ENCODE measurements at regions not wholly inside any gene's neighbourhood (a gene's known extent, or its start where the extent isn't known, plus 50 kb on each side); places are given as distances from the start of the nearest gene placed in this dataset.
"Not testable (repeated sequence)": the region's sequence is repeated elsewhere in the genome, so short reads cannot be mapped to it uniquely, and the experiment has no call there.

GRCh38 chr2:95670167-95670566 is 78.4 kb downstream of the TRIM43 start:
- Histone ChIP-seq H3K9me2 (ENCODE audit: insufficient read depth, low read length) (no peaks in the 10 kb centered on the region), H3K27ac (ENCODE audit: low read depth, low read length, poor library complexity, severe bottlenecking) (no peak overlapping the region), H3K9me3 (ENCODE audit: low read length) (no peaks in the 10 kb centered on the region), H2AFZ (ENCODE audit: low read length) (no peak overlapping the region), H4K20me1 (ENCODE audit: insufficient read depth, low read length) (no peaks in the 10 kb centered on the region), H3K4me1 (ENCODE audit: insufficient read depth, low read length, poor library complexity, severe bottlenecking) (no peaks in the 10 kb centered on the region), H3K4me2 (ENCODE audit: low read length) (no peak overlapping the region), H3K79me2 (ENCODE audit: insufficient read depth, low read depth, low read length) (no peaks in the 10 kb centered on the region), H3K36me3 (ENCODE audit: insufficient read depth, low read length) (no peaks in the 10 kb centered on the region), H3K4me3 (ENCODE audit: low read depth, low read length, poor library complexity, severe bottlenecking) (no peak overlapping the region)
- CTCF ChIA-PET (ENCODE audit: unreplicated experiment) = no interaction called here
- POLR2A ChIA-PET = no interaction called here
- no peak for DNase-seq (ENCODE audit: low spot score)
- BruUV-seq (replicated peaks) = no TSS peak
- TF ChIP-seq EZH2phosphoT487 (IDR thresholded peaks at IDR 0.05; ENCODE audit: borderline replicate concordance, low read depth, low read length) (no peak), CTCF (conservative IDR thresholded peaks at IDR 0.05; ENCODE audit: low read length) (no peak)
- intact Hi-C loops (cut with micrococcal nuclease; ENCODE audit: unreplicated experiment) = no loop called here

- POLR2A ChIA-PET = no interaction called here
Measured at GRCh38 chr2:95670686-95671085, 78.9 kb downstream of the TRIM43 start.

DNA sequence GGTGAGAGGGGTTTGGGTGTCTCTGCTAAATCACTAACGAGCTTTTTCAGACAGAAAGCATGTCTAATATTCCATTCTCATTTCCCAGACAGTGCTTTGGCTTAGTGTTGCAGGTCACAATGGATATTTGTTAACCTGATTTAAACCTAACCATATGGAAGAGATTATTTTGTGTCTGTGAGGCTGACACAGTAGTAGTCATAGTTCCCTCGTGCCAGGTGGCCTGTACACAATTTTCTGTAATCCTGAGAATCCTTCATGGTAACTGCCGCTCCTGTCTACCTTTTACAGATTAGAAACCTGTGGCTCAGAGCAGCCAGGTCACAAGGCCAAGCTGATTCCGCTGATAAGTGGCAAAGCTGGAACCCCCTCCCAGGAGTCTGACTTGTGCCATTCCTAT is 79.4 kb downstream of the TRIM43 start:
- H3K79me2 ChIP-seq (ENCODE audit: insufficient read depth, low read depth, low read length); H3K9me2 ChIP-seq (ENCODE audit: insufficient read depth, low read length); DNase-seq (ENCODE audit: low spot score); H3K4me1 ChIP-seq (ENCODE audit: insufficient read depth, low read length, poor library complexity, severe bottlenecking); CTCF ChIA-PET (ENCODE audit: unreplicated experiment); H3K27ac ChIP-seq (ENCODE audit: low read depth, low read length, poor library complexity, severe bottlenecking); POLR2A ChIA-PET; H3K36me3 ChIP-seq (ENCODE audit: insufficient read depth, low read length); H3K4me2 ChIP-seq (ENCODE audit: low read length); H2AFZ ChIP-seq (ENCODE audit: low read length); H3K4me3 ChIP-seq (ENCODE audit: low read depth, low read length, poor library complexity, severe bottlenecking); H3K9me3 ChIP-seq (ENCODE audit: low read length); intact Hi-C loops (cut with micrococcal nuclease; ENCODE audit: unreplicated experiment); H4K20me1 ChIP-seq (ENCODE audit: insufficient read depth, low read length); BruUV-seq (replicated peaks): not testable (repeated sequence)

More at GRCh38 chr2:95670686-95671085, 78.9 kb downstream of the TRIM43 start:
- CTCF ChIA-PET (ENCODE audit: unreplicated experiment) = no interaction called here
- Histone ChIP-seq H3K4me3 (ENCODE audit: low read depth, low read length, poor library complexity, severe bottlenecking) (no peak overlapping the region), H3K4me1 (ENCODE audit: insufficient read depth, low read length, poor library complexity, severe bottlenecking) (no peaks in the 10 kb centered on the region), H3K9me3 (ENCODE audit: low read length) (no peaks in the 10 kb centered on the region), H3K79me2 (ENCODE audit: insufficient read depth, low read depth, low read length) (no peaks in the 10 kb centered on the region), H2AFZ (ENCODE audit: low read length) (no peak overlapping the region), H3K9me2 (ENCODE audit: insufficient read depth, low read length) (no peaks in the 10 kb centered on the region), H3K36me3 (ENCODE audit: insufficient read depth, low read length) (no peaks in the 10 kb centered on the region), H3K27ac (ENCODE audit: low read depth, low read length, poor library complexity, severe bottlenecking) (no peak overlapping the region), H4K20me1 (ENCODE audit: insufficient read depth, low read length) (no peaks in the 10 kb centered on the region), H3K4me2 (ENCODE audit: low read length) (no peak overlapping the region)
- DNase-seq (ENCODE audit: low spot score) = no peak
- intact Hi-C loops (cut with micrococcal nuclease; ENCODE audit: unreplicated experiment) = no loop called here
- no TSS peak for BruUV-seq (replicated peaks)
- TF ChIP-seq EZH2phosphoT487 (IDR thresholded peaks at IDR 0.05; ENCODE audit: borderline replicate concordance, low read depth, low read length) = no peak
- TF ChIP-seq CTCF (conservative IDR thresholded peaks at IDR 0.05; ENCODE audit: low read length) = no peak

DNA sequence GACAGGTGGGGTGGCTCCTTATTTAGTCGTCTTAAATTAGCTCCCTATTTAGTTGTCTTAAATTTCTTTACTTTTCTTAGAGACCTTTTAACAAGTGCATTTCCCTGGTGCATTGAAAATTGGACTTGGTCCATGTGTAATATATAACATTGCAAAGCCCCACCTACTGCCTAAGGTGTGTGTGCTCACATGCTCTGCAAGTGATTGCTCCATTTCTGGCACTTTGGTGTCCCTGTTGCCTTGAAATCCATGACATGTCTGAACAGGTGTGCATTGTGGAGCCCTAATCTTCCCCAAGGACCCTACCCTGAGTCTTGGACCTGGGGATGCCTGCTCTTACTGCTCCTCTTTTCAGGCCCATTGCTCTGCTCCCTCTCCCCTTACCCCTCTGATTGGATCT is 80.2 kb downstream of the TRIM43 start:
- H2AFZ ChIP-seq (ENCODE audit: low read length); H4K20me1 ChIP-seq (ENCODE audit: insufficient read depth, low read length); DNase-seq (ENCODE audit: low spot score); H3K4me2 ChIP-seq (ENCODE audit: low read length); H3K4me3 ChIP-seq (ENCODE audit: low read depth, low read length, poor library complexity, severe bottlenecking); H3K4me1 ChIP-seq (ENCODE audit: insufficient read depth, low read length, poor library complexity, severe bottlenecking); H3K9me3 ChIP-seq (ENCODE audit: low read length); H3K9me2 ChIP-seq (ENCODE audit: insufficient read depth, low read length); intact Hi-C loops (cut with micrococcal nuclease; ENCODE audit: unreplicated experiment); CTCF ChIA-PET (ENCODE audit: unreplicated experiment); BruUV-seq (replicated peaks); H3K27ac ChIP-seq (ENCODE audit: low read depth, low read length, poor library complexity, severe bottlenecking); H3K36me3 ChIP-seq (ENCODE audit: insufficient read depth, low read length); POLR2A ChIA-PET; H3K79me2 ChIP-seq (ENCODE audit: insufficient read depth, low read depth, low read length): not testable (repeated sequence)

- H3K4me1 ChIP-seq (ENCODE audit: insufficient read depth, low read length, poor library complexity, severe bottlenecking); CTCF ChIA-PET (ENCODE audit: unreplicated experiment); H3K9me2 ChIP-seq (ENCODE audit: insufficient read depth, low read length); DNase-seq (ENCODE audit: low spot score); H4K20me1 ChIP-seq (ENCODE audit: insufficient read depth, low read length); intact Hi-C loops (cut with micrococcal nuclease; ENCODE audit: unreplicated experiment); POLR2A ChIA-PET; H3K4me2 ChIP-seq (ENCODE audit: low read length); H3K79me2 ChIP-seq (ENCODE audit: insufficient read depth, low read depth, low read length); H3K9me3 ChIP-seq (ENCODE audit: low read length); H3K27ac ChIP-seq (ENCODE audit: low read depth, low read length, poor library complexity, severe bottlenecking); H3K4me3 ChIP-seq (ENCODE audit: low read depth, low read length, poor library complexity, severe bottlenecking); BruUV-seq (replicated peaks); H3K36me3 ChIP-seq (ENCODE audit: insufficient read depth, low read length); H2AFZ ChIP-seq (ENCODE audit: low read length): not testable (repeated sequence)
Measured at GRCh38 chr2:95672500-95672899, 80.7 kb downstream of the TRIM43 start.

Data from OCI-LY7 (cell line).